GM12878 (cell line): ENCODE measurements at regions not wholly inside any gene's neighbourhood (a gene's known extent, or its start where the extent isn't known, plus 50 kb on each side); places are given as distances from the start of the nearest gene placed in this dataset.

ENCODE experiments used
- MYC ChIP-seq: IDR thresholded peaks from 2 replicates; pipeline ENCODE4 v1.6.1; 2011; ENCODE audit warnings: mild to moderate bottlenecking, low read length, moderate library complexity, inconsistent platforms; ENCODE audit not compliant: insufficient read depth, insufficient replicate concordance, insufficient read length, severe bottlenecking
- RBBP5 ChIP-seq: fragments of 200-600 bp; sonication (generic); conservative IDR thresholded peaks from 2 replicates; pipeline ENCODE4 v1.6.1; 2016
- SIN3A ChIP-seq: IDR thresholded peaks from 2 replicates; pipeline ENCODE4 v1.6.1; 2012; ENCODE audit warnings: low read depth, low read length, improper control_type of control experiment
- TARDBP ChIP-seq: IDR thresholded peaks from 2 replicates; pipeline ENCODE4 v1.6.1; 2016; ENCODE audit warnings: borderline replicate concordance
- ZNF384 ChIP-seq: IDR thresholded peaks from 2 replicates; pipeline ENCODE4 v1.6.1; 2012; ENCODE audit warnings: low read depth, mild to moderate bottlenecking, low read length, improper control_type of control experiment, borderline replicate concordance
- TF ChIP-seq, protein P1 (sequence below): fragments of 450-650 bp; IDR thresholded peaks from 2 replicates; pipeline ENCODE4 v1.6.1; 2016; ENCODE audit warnings: mild to moderate bottlenecking
- TF ChIP-seq, protein P2 (sequence below), 3 experiments: IDR thresholded peaks in 2 of 3; conservative IDR thresholded peaks in 1 of 3; 2 replicates each; pipeline ENCODE4 v1.5.1; 2011; ENCODE audit warnings: low read depth in 3 of 3, low read length in 3 of 3, mild to moderate bottlenecking in 3 of 3, control low read depth in 2 of 3, moderate library complexity in 2 of 3, inconsistent platforms in 1 of 3, mixed read lengths in 1 of 3; ENCODE audit not compliant: control insufficient read depth in 2 of 3, insufficient read depth in 1 of 3; ENCODE audit errors: extremely low read depth in 1 of 3
- TF ChIP-seq, protein P3 (sequence below): fragments of 450-650 bp; IDR thresholded peaks from 2 replicates; pipeline ENCODE4 v1.6.1; 2017; ENCODE audit warnings: low read depth, mild to moderate bottlenecking, moderate library complexity

DNA sequence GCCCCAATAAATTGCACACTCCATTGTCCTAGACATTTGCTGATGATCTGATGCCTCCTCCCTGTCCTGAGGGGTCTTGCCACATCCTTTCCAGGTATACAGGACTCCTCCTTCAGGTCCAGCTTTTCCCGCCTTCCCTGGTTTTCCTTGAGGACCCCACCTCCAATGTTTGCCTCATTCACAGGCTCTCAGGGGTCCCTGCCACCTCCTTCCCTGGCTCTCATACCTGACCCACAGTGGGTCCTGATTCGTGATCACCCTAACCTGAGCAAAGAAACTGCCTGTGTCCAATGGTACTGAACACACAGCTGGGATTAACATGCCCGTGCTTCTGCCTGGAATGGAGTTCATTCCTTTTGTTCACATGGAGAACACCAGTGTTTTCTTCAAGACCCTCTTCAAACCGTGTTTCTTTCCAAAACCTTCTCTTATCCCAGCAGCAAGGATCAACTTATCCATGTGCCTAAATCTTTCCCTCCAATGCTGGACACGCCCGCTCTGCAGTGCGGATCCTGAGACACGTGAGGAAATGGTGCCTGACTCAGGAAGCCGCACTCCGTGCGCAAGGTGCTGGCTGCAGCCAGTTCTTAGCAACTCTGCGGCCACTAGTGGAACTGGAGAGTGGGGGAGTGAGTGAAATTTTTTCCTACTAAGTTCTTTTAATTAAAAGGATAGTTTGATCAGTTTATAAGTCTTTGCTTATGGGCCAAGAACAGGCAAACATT is 354.6 kb upstream of the SHH start:
- TF ChIP-seq TARDBP (no peak), MYC (no peak), RBBP5 (no peak), ZNF384 (no peak), SIN3A (no peak)
- TF ChIP-seq, protein P1, sequence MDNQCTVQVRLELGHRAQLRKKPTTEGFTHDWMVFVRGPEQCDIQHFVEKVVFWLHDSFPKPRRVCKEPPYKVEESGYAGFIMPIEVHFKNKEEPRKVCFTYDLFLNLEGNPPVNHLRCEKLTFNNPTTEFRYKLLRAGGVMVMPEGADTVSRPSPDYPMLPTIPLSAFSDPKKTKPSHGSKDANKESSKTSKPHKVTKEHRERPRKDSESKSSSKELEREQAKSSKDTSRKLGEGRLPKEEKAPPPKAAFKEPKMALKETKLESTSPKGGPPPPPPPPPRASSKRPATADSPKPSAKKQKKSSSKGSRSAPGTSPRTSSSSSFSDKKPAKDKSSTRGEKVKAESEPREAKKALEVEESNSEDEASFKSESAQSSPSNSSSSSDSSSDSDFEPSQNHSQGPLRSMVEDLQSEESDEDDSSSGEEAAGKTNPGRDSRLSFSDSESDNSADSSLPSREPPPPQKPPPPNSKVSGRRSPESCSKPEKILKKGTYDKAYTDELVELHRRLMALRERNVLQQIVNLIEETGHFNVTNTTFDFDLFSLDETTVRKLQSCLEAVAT = no peak
- TF ChIP-seq, protein P2, sequence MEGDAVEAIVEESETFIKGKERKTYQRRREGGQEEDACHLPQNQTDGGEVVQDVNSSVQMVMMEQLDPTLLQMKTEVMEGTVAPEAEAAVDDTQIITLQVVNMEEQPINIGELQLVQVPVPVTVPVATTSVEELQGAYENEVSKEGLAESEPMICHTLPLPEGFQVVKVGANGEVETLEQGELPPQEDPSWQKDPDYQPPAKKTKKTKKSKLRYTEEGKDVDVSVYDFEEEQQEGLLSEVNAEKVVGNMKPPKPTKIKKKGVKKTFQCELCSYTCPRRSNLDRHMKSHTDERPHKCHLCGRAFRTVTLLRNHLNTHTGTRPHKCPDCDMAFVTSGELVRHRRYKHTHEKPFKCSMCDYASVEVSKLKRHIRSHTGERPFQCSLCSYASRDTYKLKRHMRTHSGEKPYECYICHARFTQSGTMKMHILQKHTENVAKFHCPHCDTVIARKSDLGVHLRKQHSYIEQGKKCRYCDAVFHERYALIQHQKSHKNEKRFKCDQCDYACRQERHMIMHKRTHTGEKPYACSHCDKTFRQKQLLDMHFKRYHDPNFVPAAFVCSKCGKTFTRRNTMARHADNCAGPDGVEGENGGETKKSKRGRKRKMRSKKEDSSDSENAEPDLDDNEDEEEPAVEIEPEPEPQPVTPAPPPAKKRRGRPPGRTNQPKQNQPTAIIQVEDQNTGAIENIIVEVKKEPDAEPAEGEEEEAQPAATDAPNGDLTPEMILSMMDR (IDR thresholded peaks at IDR 0.05 in 2 of 3, conservative IDR thresholded peaks at IDR 0.05 in 1 of 3; ENCODE audit: control insufficient read depth in 2 of 3, extremely low read depth in 1 of 3, insufficient read depth in 1 of 3, low read depth in 3 of 3, low read length in 3 of 3) = no peak
- TF ChIP-seq, protein P3, sequence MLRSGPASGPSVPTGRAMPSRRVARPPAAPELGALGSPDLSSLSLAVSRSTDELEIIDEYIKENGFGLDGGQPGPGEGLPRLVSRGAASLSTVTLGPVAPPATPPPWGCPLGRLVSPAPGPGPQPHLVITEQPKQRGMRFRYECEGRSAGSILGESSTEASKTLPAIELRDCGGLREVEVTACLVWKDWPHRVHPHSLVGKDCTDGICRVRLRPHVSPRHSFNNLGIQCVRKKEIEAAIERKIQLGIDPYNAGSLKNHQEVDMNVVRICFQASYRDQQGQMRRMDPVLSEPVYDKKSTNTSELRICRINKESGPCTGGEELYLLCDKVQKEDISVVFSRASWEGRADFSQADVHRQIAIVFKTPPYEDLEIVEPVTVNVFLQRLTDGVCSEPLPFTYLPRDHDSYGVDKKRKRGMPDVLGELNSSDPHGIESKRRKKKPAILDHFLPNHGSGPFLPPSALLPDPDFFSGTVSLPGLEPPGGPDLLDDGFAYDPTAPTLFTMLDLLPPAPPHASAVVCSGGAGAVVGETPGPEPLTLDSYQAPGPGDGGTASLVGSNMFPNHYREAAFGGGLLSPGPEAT = no peak
